ENCODE measurements at regions not wholly inside any gene's neighbourhood (a gene's known extent, or its start where the extent isn't known, plus 50 kb on each side); places are given as distances from the start of the nearest gene placed in this dataset.

GRCh38 chr7:49623943-49624342 lies 149.5 kb upstream of the VWC2 start:
- H3K4me3 ChIP-seq (ENCODE audit: low read depth, low read length): no peak overlapping the region
- no peak for DNase-seq (ENCODE audit: low read depth)
- TF ChIP-seq, protein P1, sequence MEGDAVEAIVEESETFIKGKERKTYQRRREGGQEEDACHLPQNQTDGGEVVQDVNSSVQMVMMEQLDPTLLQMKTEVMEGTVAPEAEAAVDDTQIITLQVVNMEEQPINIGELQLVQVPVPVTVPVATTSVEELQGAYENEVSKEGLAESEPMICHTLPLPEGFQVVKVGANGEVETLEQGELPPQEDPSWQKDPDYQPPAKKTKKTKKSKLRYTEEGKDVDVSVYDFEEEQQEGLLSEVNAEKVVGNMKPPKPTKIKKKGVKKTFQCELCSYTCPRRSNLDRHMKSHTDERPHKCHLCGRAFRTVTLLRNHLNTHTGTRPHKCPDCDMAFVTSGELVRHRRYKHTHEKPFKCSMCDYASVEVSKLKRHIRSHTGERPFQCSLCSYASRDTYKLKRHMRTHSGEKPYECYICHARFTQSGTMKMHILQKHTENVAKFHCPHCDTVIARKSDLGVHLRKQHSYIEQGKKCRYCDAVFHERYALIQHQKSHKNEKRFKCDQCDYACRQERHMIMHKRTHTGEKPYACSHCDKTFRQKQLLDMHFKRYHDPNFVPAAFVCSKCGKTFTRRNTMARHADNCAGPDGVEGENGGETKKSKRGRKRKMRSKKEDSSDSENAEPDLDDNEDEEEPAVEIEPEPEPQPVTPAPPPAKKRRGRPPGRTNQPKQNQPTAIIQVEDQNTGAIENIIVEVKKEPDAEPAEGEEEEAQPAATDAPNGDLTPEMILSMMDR (conservative IDR thresholded peaks at IDR 0.05; ENCODE audit: low read depth, low read length): no peak

DNA sequence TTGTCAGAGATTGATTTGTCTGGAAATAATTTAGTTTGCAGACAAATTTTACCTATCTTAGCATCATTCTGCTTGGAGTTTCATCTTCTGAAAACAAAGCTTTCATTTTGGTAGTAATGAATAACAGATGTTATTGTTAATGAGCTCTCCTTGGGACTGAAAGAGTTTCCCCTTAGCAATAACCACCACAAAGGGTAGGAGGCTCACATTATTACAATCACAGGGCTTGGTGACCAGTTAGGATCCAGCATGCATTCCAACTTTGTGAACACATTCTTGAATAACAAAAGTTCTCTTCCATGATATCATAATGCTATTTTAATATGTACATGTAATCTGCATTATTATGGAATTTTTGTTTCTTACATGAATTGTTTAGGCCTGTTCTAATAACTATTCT lies 148.8 kb upstream of the VWC2 start:
- TF ChIP-seq, protein P1 (conservative IDR thresholded peaks at IDR 0.05; ENCODE audit: low read depth, low read length): no peak
- DNase-seq (ENCODE audit: low read depth): no peak
- no peak overlapping the region for H3K4me3 ChIP-seq (ENCODE audit: low read depth, low read length)

DNA sequence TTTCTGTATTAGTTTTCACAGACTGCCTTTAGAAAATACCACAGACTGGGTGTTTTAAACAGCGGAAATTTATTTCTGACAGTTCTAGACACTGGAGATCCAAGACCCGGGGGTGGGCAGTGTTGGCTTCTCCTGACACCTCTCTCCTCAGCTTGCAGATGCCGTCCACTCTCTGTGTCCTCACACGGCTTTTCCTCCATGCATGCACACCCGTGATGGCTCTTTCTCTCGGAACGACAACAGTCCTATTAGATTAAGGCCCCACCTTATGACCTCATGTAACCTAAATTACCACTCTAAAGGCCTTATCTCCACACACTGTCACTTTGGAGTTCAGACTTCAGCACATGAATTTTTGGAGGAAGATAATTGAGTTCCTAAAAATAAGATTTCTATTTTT lies 142.9 kb upstream of the VWC2 start:
- H3K4me3 ChIP-seq (ENCODE audit: low read depth, low read length): no peak overlapping the region
- no peak for DNase-seq (ENCODE audit: low read depth)
- TF ChIP-seq, protein P1 (conservative IDR thresholded peaks at IDR 0.05; ENCODE audit: low read depth, low read length): no peak

- TF ChIP-seq, protein P1 (conservative IDR thresholded peaks at IDR 0.05; ENCODE audit: low read depth, low read length): no peak
- H3K4me3 ChIP-seq (ENCODE audit: low read depth, low read length): no peak overlapping the region
- no peak for DNase-seq (ENCODE audit: low read depth)
Observed at GRCh38 chr7:49631071-49631815, 142.2 kb upstream of the VWC2 start.

- TF ChIP-seq, protein P1 (conservative IDR thresholded peaks at IDR 0.05; ENCODE audit: low read depth, low read length): no peak
- no peak for DNase-seq (ENCODE audit: low read depth)
- H3K4me3 ChIP-seq (ENCODE audit: low read depth, low read length): no peak overlapping the region
Observed at GRCh38 chr7:49631960-49632359, 141.5 kb upstream of the VWC2 start.

GRCh38 chr7:49635800-49636199 lies 137.6 kb upstream of the VWC2 start:
- H3K4me3 ChIP-seq (ENCODE audit: low read depth, low read length): no peak overlapping the region
- DNase-seq (ENCODE audit: low read depth): no peak
- TF ChIP-seq, protein P1 (conservative IDR thresholded peaks at IDR 0.05; ENCODE audit: low read depth, low read length): no peak

DNA sequence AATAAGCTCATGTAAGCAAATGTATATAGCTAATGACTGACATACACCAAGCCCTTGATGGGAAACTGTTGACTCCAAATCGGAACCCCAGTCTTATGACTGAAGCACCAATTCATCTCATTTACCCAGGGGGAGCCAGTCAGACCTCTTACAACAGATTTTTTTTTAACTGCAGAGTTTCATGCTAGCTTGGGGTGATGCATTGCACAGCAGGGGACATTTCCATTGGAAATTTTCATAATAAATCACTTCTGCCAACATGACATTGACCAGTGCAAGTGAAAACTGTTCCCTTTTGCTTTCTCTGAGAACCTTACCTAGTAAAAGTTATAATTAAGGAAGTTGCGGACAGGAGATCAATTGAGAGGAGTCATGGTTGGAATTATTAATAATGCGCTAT lies 137.0 kb upstream of the VWC2 start:
- DNase-seq (ENCODE audit: low read depth): no peak
- TF ChIP-seq, protein P1 (conservative IDR thresholded peaks at IDR 0.05; ENCODE audit: low read depth, low read length): no peak
- no peak overlapping the region for H3K4me3 ChIP-seq (ENCODE audit: low read depth, low read length)
